ENCODE measurements at regions not wholly inside any gene's neighbourhood (a gene's known extent, or its start where the extent isn't known, plus 50 kb on each side); places are given as distances from the start of the nearest gene placed in this dataset.
A peak's percentile ranks its signal among the peaks of the same experiment; 100 is the strongest.
"Not testable (repeated sequence)": the region's sequence is repeated elsewhere in the genome, so short reads cannot be mapped to it uniquely, and the experiment has no call there.

- no peak for DNase-seq
These were observed 129.0 kb upstream of the CIBAR2 start for GRCh38 chr16:85240982-85241924.

GRCh38 chr16:85242140-85242539 is 129.9 kb upstream of the CIBAR2 start:
- DNase-seq: no peak

GRCh38 chr16:85243308-85243707 is 131.0 kb upstream of the CIBAR2 start:
- no peak for DNase-seq

GRCh38 chr16:85244452-85244851 is 132.2 kb upstream of the CIBAR2 start:
- DNase-seq: not testable (repeated sequence)

- peak; percentile 43 for DNase-seq
These were observed 133.3 kb upstream of the CIBAR2 start for GRCh38 chr16:85245307-85246172.

DNA sequence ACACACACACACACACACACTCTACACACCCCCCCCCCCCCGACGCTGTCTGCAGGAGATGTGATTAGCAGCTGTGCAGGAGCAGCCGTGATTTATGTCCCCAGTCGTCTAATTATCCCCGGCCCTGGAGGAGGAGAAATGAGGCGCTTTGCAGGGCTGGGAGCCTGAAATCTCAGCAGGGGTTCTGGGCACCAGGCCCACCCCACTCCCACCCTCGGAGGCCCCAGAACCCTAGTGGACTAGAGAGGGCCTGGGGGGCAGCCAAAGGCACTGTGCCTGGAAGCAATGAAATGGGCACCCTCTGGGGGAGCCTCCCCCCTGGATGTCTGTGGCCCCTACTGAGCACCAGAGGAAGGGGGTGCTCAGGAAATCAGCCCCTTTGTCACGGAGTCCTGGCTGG is 134.2 kb upstream of the CIBAR2 start:
- DNase-seq: no peak

GRCh38 chr16:85246973-85247372 is 134.7 kb upstream of the CIBAR2 start:
- no peak for DNase-seq

GRCh38 chr16:85248342-85248741 is 136.1 kb upstream of the CIBAR2 start:
- DNase-seq: no peak

- DNase-seq: no peak
These were observed 136.6 kb upstream of the CIBAR2 start for GRCh38 chr16:85248857-85249256.

GRCh38 chr16:85249418-85250146 is 137.3 kb upstream of the CIBAR2 start:
- no peak for DNase-seq

DNA sequence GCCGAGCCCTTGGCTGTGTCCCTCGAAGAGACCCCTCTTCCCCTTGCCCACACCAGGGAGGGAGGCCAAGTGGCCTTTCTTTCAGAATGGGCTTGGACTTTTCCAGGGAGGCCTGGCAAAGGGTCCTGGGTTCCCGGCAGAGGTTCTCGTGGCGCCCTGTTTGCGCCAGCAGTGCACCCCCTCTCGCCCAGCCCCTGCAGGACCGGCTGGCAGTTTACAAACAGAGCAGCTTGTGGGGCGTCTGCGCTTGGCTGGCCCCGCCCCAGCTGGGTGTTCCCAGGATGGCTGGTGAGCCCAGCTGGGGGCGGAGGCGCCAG is 137.8 kb upstream of the CIBAR2 start:
- DNase-seq: no peak

DNA sequence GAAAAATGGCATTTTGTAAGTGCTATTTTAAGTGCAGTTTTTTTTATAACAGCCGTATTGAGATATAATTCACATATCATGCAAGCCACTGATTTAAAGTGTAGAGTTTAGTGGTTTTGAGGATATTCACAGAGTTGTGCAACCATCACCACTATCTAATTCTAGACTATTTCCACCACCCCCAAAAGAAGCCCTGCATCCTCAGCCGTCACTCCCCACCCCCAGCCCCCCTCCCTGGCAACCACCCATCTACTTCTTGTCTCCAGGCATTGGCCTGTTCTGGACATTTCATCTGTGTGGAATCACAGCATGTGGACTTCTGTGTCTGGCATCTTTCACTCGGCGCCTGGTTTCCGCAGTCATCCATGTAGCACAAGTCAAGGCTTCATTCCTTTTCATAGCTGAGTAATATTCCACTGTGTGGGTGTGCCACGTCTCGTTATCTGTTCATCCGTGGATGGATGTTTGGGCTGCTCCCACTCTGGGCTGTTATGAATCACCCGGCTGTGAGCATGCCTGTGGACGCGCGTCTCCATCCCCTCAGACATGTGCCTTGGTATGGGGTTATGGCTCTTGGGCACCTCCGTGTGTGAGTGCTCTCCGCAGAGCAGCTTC is 138.4 kb upstream of the CIBAR2 start:
- DNase-seq: no peak

GRCh38 chr16:85251225-85251760 is 139.0 kb upstream of the CIBAR2 start:
- DNase-seq: no peak

DNA sequence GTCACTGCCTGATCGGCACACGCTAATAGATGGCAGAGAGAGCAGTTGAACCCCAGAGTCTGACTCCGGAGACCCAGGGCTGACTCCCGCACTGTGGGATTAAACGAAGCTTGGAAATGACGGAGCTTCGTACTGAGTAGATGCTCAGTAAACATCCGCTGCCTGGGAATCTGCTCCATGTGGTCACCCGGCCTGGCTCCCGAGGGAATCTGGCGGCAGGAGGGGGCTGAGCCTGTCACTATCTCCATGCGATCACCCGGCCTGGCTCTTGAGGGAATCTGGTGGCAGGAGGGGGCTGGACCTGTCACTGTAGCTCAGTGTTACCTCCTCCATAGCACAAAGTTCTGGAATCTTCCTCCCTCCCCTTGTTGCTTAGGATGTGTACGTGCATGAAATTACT is 139.7 kb upstream of the CIBAR2 start:
- DNase-seq: no peak

- no peak for DNase-seq
These were observed 140.2 kb upstream of the CIBAR2 start for GRCh38 chr16:85252461-85252860.

DNA sequence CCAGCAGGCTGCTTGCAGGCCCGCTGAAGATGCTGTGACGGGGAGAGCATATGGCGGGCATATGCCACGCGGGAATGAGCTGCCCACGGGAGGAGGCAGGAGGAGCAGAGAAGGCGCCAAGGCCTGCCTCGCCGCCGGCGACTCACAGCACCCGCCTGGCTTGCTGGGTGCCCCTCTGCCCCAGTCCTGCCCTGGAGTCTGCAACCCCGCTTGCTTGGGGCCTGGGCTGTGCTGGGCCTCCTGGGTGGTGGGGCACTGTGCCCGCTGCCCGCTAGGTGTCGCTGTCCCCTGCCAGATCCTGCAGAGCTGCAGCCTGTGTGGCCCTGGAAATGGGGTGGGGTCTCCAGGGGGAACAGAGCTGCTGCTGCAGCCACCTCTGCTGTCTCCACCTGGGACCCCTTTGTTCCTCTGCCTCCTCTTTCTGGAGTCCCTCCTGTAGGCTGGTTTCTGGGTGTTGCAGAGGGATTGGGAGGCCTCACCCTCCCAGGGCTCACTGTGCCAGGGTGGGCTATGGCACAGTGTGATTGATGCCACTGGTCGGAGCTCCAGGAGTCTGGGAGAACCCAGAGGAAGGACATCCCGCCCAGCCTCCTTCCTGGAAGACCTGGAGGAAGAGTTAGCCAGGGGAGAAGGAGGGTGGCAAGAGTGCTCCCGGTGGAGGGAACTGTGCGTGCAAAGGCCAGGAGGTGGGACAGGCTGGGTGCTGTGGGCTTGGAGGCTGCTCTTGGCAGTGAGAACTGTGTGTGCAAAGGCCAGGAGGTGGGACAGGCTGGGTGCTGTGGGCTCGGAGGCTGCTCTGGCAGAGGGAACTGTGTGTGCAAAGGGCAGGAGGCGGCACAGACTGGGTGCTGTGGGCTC is 141.0 kb upstream of the CIBAR2 start:
- DNase-seq: peak; percentile 72

DNA sequence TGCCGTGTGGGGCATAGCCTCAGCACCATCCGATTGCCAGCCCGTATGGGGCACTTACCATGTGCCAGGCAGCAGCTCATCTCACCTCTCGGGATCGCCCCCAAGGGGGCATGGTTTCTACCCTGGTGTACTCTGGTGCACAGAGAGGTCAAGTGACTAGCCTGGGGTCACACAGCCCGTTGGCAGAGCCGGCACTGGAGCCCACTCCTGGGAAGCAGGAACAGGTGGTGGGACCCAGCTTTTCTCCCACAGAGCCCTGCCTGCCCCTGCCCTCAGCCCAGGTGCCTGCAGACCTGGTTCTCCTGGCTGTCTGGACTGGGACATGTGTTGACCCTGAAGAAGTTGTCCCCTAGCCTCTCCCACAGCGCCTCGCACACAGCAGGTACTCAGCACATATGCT is 141.8 kb upstream of the CIBAR2 start:
- no peak for DNase-seq

DNA sequence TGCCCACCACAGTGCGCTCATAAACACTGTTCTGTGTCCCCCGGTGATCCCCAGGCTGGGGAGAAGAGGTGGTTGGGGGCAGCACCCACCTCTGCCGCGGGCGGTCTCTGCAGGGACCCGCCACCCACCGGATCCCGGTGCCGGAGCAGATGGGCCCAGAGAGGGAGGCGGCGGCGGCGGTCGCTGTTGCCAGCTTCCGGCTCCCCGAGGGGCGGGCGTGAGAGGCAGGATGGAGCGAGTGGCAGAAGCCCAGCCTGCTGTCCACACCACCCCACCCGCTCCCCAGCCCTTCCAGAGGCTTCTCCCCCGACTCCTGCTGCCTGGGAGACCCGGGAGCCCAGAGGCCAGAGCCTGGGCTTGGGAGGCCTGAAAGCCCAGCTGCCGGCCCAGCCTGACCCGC is 142.6 kb upstream of the CIBAR2 start:
- no peak for DNase-seq

- no peak for DNase-seq
These were observed 143.5 kb upstream of the CIBAR2 start for GRCh38 chr16:85255777-85256176.

GRCh38 chr16:85256190-85256739 is 144.0 kb upstream of the CIBAR2 start:
- DNase-seq: no peak

GRCh38 chr16:85257483-85257882 is 145.2 kb upstream of the CIBAR2 start:
- DNase-seq: no peak

Measured in activated CD4-positive, CD25-positive, alpha-beta regulatory T cell treated with anti-CD3 and anti-CD28 coated beads, Interleukin-2, amount 50 U/mL, for 72 hours (primary cell).